ENCODE measurements at regions not wholly inside any gene's neighbourhood (a gene's known extent, or its start where the extent isn't known, plus 50 kb on each side); places are given as distances from the start of the nearest gene placed in this dataset.

GRCh38 chr6:5922230-5922629, 84.5 kb downstream of the NRN1 start:
- TF ChIP-seq CTCF (IDR thresholded peaks at IDR 0.05), result no peak
- TF ChIP-seq POLR2A (IDR thresholded peaks at IDR 0.05), result no peak

Data from body of pancreas (tissue), 4 donors.